GM23338 (cell line): ENCODE measurements at regions not wholly inside any gene's neighbourhood (a gene's known extent, or its start where the extent isn't known, plus 50 kb on each side); places are given as distances from the start of the nearest gene placed in this dataset.

Experiments used
- CREB1 ChIP-seq: fragments of 250-450 bp; sonication (Bioruptor Pico); IDR thresholded peaks from 2 replicates; pipeline ENCODE4 v1.5.0; 2020; ENCODE audit warnings: low read depth, mild to moderate bottlenecking, moderate library complexity
- CTCF ChIP-seq, 2 experiments: fragments of 200-600 bp in 1 of 2; sonication (generic) in 1 of 2; conservative IDR thresholded peaks; 2 replicates each; pipeline versions ENCODE4 v1.5.1 to v1.6.1; 2016 to 2017; ENCODE audit warnings: antibody characterized with exemption in 2 of 2, low read depth in 2 of 2, mild to moderate bottlenecking in 2 of 2, moderate library complexity in 1 of 2
- ETS1 ChIP-seq: IDR thresholded peaks from 2 replicates; pipeline ENCODE4 v1.6.1; 2016; ENCODE audit warnings: antibody characterized with exemption
- EZH2 ChIP-seq: fragments of 200-600 bp; sonication (generic); IDR thresholded peaks from one replicate; pipeline ENCODE4 v1.8.0; 2017; ENCODE audit warnings: antibody characterized with exemption, mild to moderate bottlenecking, low read depth; ENCODE audit not compliant: unreplicated experiment
- EZH2phosphoT487 ChIP-seq: fragments of 200-600 bp; sonication (generic); IDR thresholded peaks from one replicate; pipeline ENCODE4 v1.8.1; 2018; ENCODE audit warnings: antibody characterized with exemption; ENCODE audit not compliant: unreplicated experiment
- JUNB ChIP-seq: IDR thresholded peaks from one replicate; pipeline ENCODE4 v1.6.1; 2016; ENCODE audit warnings: antibody characterized with exemption; ENCODE audit not compliant: unreplicated experiment
- POLR2AphosphoS5 ChIP-seq: IDR thresholded peaks from 2 replicates; pipeline ENCODE4 v1.6.1; 2016; ENCODE audit warnings: antibody characterized with exemption, low read depth

DNA sequence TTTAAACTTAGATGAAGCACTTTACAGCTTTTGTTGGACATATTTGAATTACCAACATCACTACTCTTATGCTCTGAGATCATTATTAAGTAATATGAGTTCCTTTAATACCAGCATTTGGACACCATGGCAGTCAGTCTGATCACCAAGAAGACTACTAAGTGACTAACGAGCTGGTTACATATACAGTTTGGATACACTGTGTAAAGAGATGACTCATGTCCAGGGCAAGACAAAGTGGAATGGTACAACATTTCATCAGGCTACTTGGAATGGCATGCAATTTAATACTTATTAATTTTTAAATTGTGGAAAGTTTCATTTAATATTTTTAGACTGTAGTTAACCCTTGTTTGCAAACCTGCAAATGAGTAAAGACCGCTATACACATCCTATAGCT lies 237.4 kb upstream of the PRDM9 start:
- TF ChIP-seq EZH2 (no peak), CTCF (conservative IDR thresholded peaks at IDR 0.05; ENCODE audit: low read depth in 2 of 2) (no peak), POLR2AphosphoS5 (no peak), ETS1 (no peak), JUNB (no peak), EZH2phosphoT487 (no peak), CREB1 (CRISPR knock-in tag) (no peak)
